CD14-positive monocyte (primary cell): ENCODE measurements at regions not wholly inside any gene's neighbourhood (a gene's known extent, or its start where the extent isn't known, plus 50 kb on each side); places are given as distances from the start of the nearest gene placed in this dataset.

ENCODE experiments used
- DNase-seq, 3 donors: peaks; one replicate each; pipeline ENCODE4 v3.0.0-alpha.2; 2011 to 2022
- H2AFZ ChIP-seq: 2 replicates; pipeline ENCODE4 v1.6.0; 2012; ENCODE audit warnings: mild to moderate bottlenecking, low read depth, low read length, inconsistent platforms; ENCODE audit not compliant: insufficient read depth, poor library complexity, severe bottlenecking
- H3K27ac ChIP-seq, 2 donors: 1 replicate in 1 of 2; 2 replicates in 1 of 2; pipeline ENCODE4 v1.5.1; 2012 to 2013; ENCODE audit warnings: low read length in 2 of 2, control low read depth in 1 of 2, inconsistent platforms in 1 of 2, low read depth in 1 of 2, mild to moderate bottlenecking in 1 of 2
- H3K27me3 ChIP-seq, 2 donors: one replicate each; pipeline versions ENCODE4 v1.6.0 to v1.6.1; 2011 to 2013; ENCODE audit warnings: low read length in 2 of 2; ENCODE audit not compliant: control insufficient read depth in 2 of 2, insufficient read depth in 2 of 2
- H3K36me3 ChIP-seq, 2 donors: replicated peaks in 1 of 2; 1 replicate in 1 of 2; 2 replicates in 1 of 2; pipeline versions ENCODE4 v1.5.1 to v1.6.1; 2012 to 2013; ENCODE audit warnings: low read length in 2 of 2, control low read depth in 1 of 2, inconsistent platforms in 1 of 2, mild to moderate bottlenecking in 1 of 2; ENCODE audit not compliant: insufficient read depth in 2 of 2, control insufficient read depth in 1 of 2
- H3K4me1 ChIP-seq, 2 donors: 1 replicate in 1 of 2; 2 replicates in 1 of 2; pipeline versions ENCODE4 v1.5.1 to v1.6.1; 2012 to 2013; ENCODE audit warnings: low read length in 2 of 2, control low read depth in 1 of 2, inconsistent platforms in 1 of 2, mild to moderate bottlenecking in 1 of 2, moderate library complexity in 1 of 2; ENCODE audit not compliant: insufficient read depth in 2 of 2, control insufficient read depth in 1 of 2
- H3K4me2 ChIP-seq: replicated peaks from 2 replicates; pipeline ENCODE3; 2012; ENCODE audit warnings: low read length, moderate library complexity, mild to moderate bottlenecking; ENCODE audit not compliant: poor library complexity, severe bottlenecking; ENCODE audit errors: extremely low read depth
- H3K4me3 ChIP-seq, 3 experiments: fragments of 200-600 bp in 1 of 3; sonication (generic) in 1 of 3; replicated peaks in 1 of 3; 1 replicate in 2 of 3; 2 replicates in 1 of 3; pipeline ENCODE4 v1.5.1; 2011 to 2013; ENCODE audit warnings: low read length in 3 of 3, mild to moderate bottlenecking in 3 of 3, control low read depth in 2 of 3, low read depth in 2 of 3, inconsistent platforms in 1 of 3, moderate library complexity in 1 of 3
- H3K79me2 ChIP-seq: 2 replicates; pipeline ENCODE4 v1.6.0; 2012; ENCODE audit warnings: mild to moderate bottlenecking, control low read depth, inconsistent platforms, low read length, moderate library complexity; ENCODE audit not compliant: insufficient read depth
- H3K9ac ChIP-seq: 2 replicates; pipeline ENCODE4 v1.6.0; 2017; ENCODE audit warnings: low read length, mild to moderate bottlenecking; ENCODE audit not compliant: insufficient read depth, poor library complexity, severe bottlenecking
- H3K9me3 ChIP-seq, 2 donors: replicated peaks in 1 of 2; 1 replicate in 1 of 2; 2 replicates in 1 of 2; pipeline versions ENCODE4 v1.5.1 to v1.6.1; 2012 to 2013; ENCODE audit warnings: low read length in 2 of 2, control low read depth in 1 of 2; ENCODE audit not compliant: control insufficient read depth in 1 of 2, insufficient read depth in 1 of 2
- H4K20me1 ChIP-seq: 2 replicates; pipeline ENCODE4 v1.6.0; 2012; ENCODE audit warnings: mild to moderate bottlenecking, low read length, control low read depth, moderate library complexity; ENCODE audit not compliant: insufficient read depth
- H3K27ac Mint-ChIP-seq, 7 donors: one replicate each; pipeline ENCODE4 v1.8.0; 2020; ENCODE audit warnings: mild to moderate bottlenecking in 7 of 7, mixed read lengths in 7 of 7, moderate library complexity in 6 of 7, inconsistent platforms in 2 of 7
- H3K27me3 Mint-ChIP-seq, 3 donors: one replicate each; pipeline ENCODE4 v1.8.0; 2021 to 2022; ENCODE audit warnings: low read depth in 3 of 3, mild to moderate bottlenecking in 3 of 3, mixed read lengths in 3 of 3, moderate library complexity in 3 of 3, inconsistent platforms in 1 of 3
- H3K36me3 Mint-ChIP-seq, 2 donors: one replicate each; pipeline ENCODE4 v1.8.0; 2020; ENCODE audit warnings: mixed read lengths in 2 of 2, inconsistent platforms in 1 of 2, mild to moderate bottlenecking in 1 of 2
- H3K4me1 Mint-ChIP-seq: one replicate; pipeline ENCODE4 v1.8.0; 2020; ENCODE audit warnings: mild to moderate bottlenecking, mixed read lengths
- H3K4me3 Mint-ChIP-seq, 2 donors: one replicate each; pipeline ENCODE4 v1.8.0; 2020; ENCODE audit warnings: mild to moderate bottlenecking in 2 of 2, mixed read lengths in 2 of 2, moderate library complexity in 1 of 2
- H3K9me3 Mint-ChIP-seq, 7 donors: one replicate each; pipeline ENCODE4 v1.8.0; 2020 to 2022; ENCODE audit warnings: mixed read lengths in 7 of 7, mild to moderate bottlenecking in 6 of 7, moderate library complexity in 6 of 7, inconsistent platforms in 2 of 7
- CTCF ChIP-seq: fragments of 200-600 bp; IDR thresholded peaks from one replicate; pipeline ENCODE4 v1.8.0; 2022; ENCODE audit warnings: antibody characterized with exemption, mild to moderate bottlenecking
- WGBS: methylation state at CpG from one replicate; pipeline ENCODE4 v1.1.5; 2013; ENCODE audit warnings: missing lambda C conversion rate; ENCODE audit not compliant: insufficient coverage; 5-methylcytosine and 5-hydroxymethylcytosine counted together
- intact Hi-C, 2 donors: fragments of 100-400 bp; cut with micrococcal nuclease; formaldehyde crosslinking; loops; one replicate each; pipeline versions ENCODE4 v1.15.0 to v1.15.1; 2023

DNA sequence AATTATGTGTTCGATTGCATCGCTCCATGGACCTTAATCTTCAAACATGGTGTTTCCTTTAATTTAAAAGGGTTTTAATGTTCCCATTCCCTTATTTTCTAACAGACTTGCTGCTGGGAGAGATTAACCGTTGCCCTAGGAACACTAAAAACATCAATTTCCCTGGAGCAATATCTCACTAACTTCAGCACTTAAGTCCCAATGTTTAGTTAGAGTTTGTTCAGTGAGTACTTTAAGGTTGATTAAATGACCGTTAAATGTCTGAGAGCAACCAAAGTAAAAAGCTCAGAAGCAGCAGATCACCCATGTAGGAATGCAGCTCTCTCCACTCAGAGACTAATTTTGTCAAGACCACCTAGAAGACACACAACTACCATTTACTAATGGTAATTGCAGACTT lies 111.2 kb upstream of the PDE5A start:
- Mint-ChIP-seq H3K9me3 (no peaks in the 10 kb centered on the region), H3K4me1 (no peaks in the 10 kb centered on the region), H3K4me3 (no peak overlapping the region), H3K27me3 (peaks cover 0 to 3% (median 0%) of the 10 kb centered on the region in 3 donors), H3K27ac (no peak overlapping the region), H3K36me3 (no peaks in the 10 kb centered on the region)
- intact Hi-C loops: no loop called here
- Histone ChIP-seq H3K4me1 (no peaks in the 10 kb centered on the region), H3K9me3 (no peaks in the 10 kb centered on the region), H3K4me3 (no peak overlapping the region), H3K4me2 (no peak overlapping the region), H3K36me3 (no peaks in the 10 kb centered on the region), H2AFZ (no peak overlapping the region), H4K20me1 (no peaks in the 10 kb centered on the region), H3K27me3 (no peaks in the 10 kb centered on the region), H3K79me2 (no peaks in the 10 kb centered on the region), H3K9ac (no peak overlapping the region), H3K27ac (no peak overlapping the region)
- DNase-seq: no peak
- WGBS: no CpG with 5 or more reads among the region's 4 CpGs
- no peak for TF ChIP-seq CTCF

DNA sequence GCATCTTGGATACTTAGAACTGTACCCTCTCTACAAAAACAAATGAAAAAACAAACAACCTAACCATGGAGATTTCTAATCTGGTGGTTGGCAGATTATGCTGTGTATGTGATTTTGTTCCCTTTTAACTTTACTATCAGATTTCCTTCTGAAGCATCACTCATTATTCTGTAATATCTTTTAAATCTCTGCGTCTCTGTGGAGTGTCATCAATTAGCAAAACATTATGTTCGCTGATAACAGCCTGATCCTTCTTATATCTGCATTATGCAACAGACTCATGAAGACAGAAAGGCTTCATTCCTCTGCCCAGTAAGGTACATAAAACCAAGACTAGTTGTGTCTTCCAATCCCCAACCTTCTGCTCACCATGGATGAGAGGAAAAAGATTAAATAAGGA lies 110.3 kb upstream of the PDE5A start:
- intact Hi-C loops: no loop called here
- Histone ChIP-seq H4K20me1 (no peaks in the 10 kb centered on the region), H3K27me3 (no peaks in the 10 kb centered on the region), H3K27ac (no peak overlapping the region), H3K79me2 (no peaks in the 10 kb centered on the region), H3K4me1 (no peaks in the 10 kb centered on the region), H3K4me2 (no peak overlapping the region), H3K9me3 (no peaks in the 10 kb centered on the region), H3K36me3 (no peaks in the 10 kb centered on the region), H3K4me3 (no peak overlapping the region), H3K9ac (no peak overlapping the region), H2AFZ (no peak overlapping the region)
- H3K36me3 Mint-ChIP-seq: no peaks in the 10 kb centered on the region
- no peak for TF ChIP-seq CTCF
- peaks cover 0 to 3% (median 0%) of the 10 kb centered on the region in 3 donors for H3K27me3 Mint-ChIP-seq
- no CpG with 5 or more reads among the region's 2 CpGs for WGBS
- H3K4me1 Mint-ChIP-seq: no peaks in the 10 kb centered on the region
- no peak overlapping the region for H3K4me3 Mint-ChIP-seq
- H3K27ac Mint-ChIP-seq: no peak overlapping the region
- H3K9me3 Mint-ChIP-seq: no peaks in the 10 kb centered on the region
- no peak for DNase-seq
